GM10266 (cell line): ENCODE measurements at regions not wholly inside any gene's neighbourhood (a gene's known extent, or its start where the extent isn't known, plus 50 kb on each side); places are given as distances from the start of the nearest gene placed in this dataset.

Source experiments
- DNase-seq: peaks from one replicate; pipeline ENCODE4 v3.0.0; 2012; ENCODE audit errors: extremely low spot score
- CTCF ChIP-seq: IDR thresholded peaks from 2 replicates; pipeline ENCODE4 v1.5.1; 2012; ENCODE audit warnings: mild to moderate bottlenecking, low read depth; ENCODE audit not compliant: control insufficient read depth, insufficient read depth; ENCODE audit errors: missing control alignments

DNA sequence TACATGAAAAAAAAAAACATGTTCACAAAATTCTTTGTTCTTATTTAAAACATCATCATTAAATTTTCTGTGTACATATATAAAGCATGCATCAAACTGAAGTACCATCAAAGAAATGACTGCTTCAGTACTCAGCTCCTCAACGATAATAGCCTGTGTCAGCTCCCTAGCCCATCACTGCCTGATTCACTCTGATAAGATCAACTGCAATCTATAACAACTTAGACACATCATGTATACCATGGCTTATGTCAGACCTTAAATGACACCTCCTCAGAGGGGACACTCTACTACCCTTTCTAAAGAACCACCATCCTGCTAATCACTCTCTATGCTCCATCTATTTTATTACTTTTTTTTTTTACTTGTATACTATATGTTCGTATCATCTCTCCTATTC is 200.5 kb upstream of the TLE4 start:
- TF ChIP-seq CTCF = no peak

GRCh38 chr9:79371948-79372555 is 199.7 kb upstream of the TLE4 start:
- DNase-seq = no peak
- TF ChIP-seq CTCF = no peak

More for the DNA sequence above, 200.5 kb upstream of the TLE4 start:
- no peak for DNase-seq

GRCh38 chr9:79377339-79377855 is 194.4 kb upstream of the TLE4 start:
- no peak for TF ChIP-seq CTCF
- DNase-seq = no peak

DNA sequence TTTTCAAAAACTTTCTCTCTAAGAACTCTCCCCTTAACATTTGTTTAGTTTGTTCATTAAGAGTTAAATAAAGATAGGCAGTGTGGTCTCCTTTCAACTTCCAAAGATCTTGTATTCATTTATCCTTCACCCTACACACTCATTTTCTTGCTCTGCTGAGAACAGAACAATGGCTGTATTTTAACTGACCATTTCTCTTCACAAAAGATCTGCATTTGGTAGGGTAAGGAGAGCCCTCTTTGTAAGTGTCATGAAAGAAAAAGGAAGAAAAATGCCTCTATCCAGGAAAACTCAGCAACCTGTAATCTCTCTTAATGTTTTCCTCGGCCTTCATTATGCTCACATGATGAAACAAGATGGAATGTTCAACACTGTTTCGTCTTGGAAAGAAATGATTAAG is 193.7 kb upstream of the TLE4 start:
- TF ChIP-seq CTCF = no peak
- DNase-seq = no peak

DNA sequence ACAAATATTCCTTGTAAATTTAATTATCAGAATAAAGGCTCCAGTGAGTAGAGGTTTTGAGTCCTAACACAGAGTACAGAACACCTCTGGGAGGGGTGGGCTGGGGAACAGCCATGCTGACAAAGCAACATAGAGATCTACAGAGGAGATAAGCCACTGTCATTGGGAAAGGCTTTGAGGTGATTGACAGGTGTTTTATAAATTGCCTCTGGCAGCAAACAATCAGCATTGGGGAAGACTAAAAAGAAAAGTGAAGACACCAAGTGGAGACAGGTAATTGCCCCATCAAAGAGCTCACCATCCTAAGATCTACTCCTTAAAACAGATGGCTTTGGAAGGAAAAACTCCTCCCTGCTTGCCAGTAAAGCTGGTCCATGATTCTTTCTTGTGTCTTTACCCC is 189.7 kb upstream of the TLE4 start:
- no peak for DNase-seq
- TF ChIP-seq CTCF = no peak

DNA sequence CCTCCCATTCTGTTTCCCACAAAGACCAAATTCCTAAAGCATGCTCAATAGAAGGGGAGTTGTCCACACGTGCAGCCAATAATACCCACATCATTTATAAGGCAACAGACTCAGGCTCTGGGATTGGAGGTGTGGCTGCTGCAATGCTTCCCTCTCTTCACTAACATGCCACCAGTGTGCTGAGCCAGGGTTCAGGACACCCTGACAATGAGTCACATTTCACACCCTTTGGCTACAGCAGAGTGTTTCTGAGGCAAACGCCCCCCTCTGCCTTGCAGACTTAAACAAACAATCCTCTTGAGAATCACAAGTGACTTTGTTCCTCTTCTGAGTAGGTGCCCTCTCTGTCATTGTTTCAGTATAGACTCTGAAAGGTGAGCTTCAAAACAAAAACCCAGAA is 189.3 kb upstream of the TLE4 start:
- no peak for DNase-seq

DNA sequence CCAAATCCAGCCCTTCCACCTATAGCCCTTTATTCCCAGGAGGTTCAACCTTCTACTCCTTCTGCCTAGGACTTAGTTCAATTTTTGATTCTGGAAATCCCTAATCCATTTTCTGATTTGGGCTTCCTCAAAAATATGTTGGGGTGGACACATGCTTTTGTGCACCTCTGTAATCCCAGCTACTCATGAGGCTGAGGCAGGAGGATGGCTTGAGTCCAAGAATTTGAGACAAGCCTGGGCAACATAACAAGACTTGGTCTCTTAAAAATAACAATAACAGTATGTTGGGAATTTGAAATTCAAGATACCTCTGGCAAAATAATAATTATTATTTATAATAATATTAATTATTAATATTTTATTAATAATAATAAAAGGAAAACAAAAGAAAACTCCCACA is 188.7 kb upstream of the TLE4 start:
- no peak for DNase-seq
- TF ChIP-seq CTCF = no peak

More for the DNA sequence above, 189.3 kb upstream of the TLE4 start:
- TF ChIP-seq CTCF = no peak
